ENCODE measurements at regions not wholly inside any gene's neighbourhood (a gene's known extent, or its start where the extent isn't known, plus 50 kb on each side); places are given as distances from the start of the nearest gene placed in this dataset.

DNA sequence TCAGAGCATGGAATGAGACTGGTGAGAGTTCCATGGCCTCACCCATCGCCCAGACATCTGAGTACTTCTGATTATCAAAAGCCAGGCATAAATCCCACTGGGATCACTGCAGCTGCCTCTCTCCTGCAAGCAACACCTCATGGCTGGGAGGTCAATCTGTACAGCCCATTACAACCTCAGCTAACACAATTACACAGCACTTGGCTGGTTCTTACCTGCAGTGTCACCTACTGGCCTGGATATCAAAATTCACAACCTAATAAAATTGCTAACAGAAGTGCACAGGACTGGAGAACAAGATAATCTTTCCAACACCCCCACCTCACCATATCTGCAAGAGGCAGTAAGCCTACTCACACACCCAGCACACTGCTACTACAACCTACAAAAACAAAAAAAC is 341.7 kb upstream of the NDST3 start:
- ATAC-seq (no peak), DNase-seq (no peak)
- no peaks in the 10 kb centered on the region for H3K9me3 ChIP-seq
- no peaks in the 10 kb centered on the region for H3K36me3 ChIP-seq
- H3K27ac ChIP-seq: no peak overlapping the region
- H3K4me3 ChIP-seq: no peak overlapping the region
- in situ Hi-C loops (cut with MboI; ENCODE audit: low sequenced_read_pairs in 4 of 4) (no loop called here), intact Hi-C loops (cut with DNase I; ENCODE audit: low total_unique reads) (no loop called here)
- no peaks in the 10 kb centered on the region for H3K4me1 ChIP-seq
- no peak for TF ChIP-seq CTCF (IDR thresholded peaks at IDR 0.05 in 4 of 5, conservative IDR thresholded peaks at IDR 0.05 in 1 of 5)
- no peak for TF ChIP-seq POLR2A (IDR thresholded peaks at IDR 0.05)
- no peaks in the 10 kb centered on the region for H3K27me3 ChIP-seq

DNA sequence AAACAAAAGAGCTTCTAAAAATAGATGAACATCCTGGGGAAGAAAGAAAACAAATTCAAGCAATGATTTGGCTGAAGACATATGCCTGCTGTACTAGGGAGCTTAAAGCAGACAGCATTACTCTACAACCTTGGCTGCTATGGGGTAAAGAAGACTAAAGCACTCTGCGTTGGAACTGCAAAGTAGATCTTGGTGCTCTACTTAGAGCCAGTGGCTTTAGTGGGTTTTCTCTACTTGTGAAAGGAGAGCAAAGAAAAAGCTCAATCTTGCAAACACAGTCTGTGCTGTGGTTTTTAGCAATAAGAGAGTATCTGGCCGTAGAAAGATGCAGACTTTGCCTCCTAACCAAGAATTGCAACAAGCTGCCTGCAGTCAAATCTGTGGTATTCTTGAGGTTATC is 334.7 kb upstream of the NDST3 start:
- Histone ChIP-seq H3K4me1 (no peaks in the 10 kb centered on the region), H3K4me3 (no peak overlapping the region), H3K27ac (no peak overlapping the region), H3K9me3 (no peaks in the 10 kb centered on the region), H3K27me3 (no peaks in the 10 kb centered on the region), H3K36me3 (no peaks in the 10 kb centered on the region)
- ATAC-seq: no peak
- no peak for TF ChIP-seq CTCF (IDR thresholded peaks at IDR 0.05 in 4 of 5, conservative IDR thresholded peaks at IDR 0.05 in 1 of 5)
- no peak for TF ChIP-seq POLR2A (IDR thresholded peaks at IDR 0.05)
- in situ Hi-C loops (cut with MboI; ENCODE audit: low sequenced_read_pairs in 4 of 4) (no loop called here), intact Hi-C loops (cut with DNase I; ENCODE audit: low total_unique reads) (no loop called here)
- no peak for DNase-seq

DNA sequence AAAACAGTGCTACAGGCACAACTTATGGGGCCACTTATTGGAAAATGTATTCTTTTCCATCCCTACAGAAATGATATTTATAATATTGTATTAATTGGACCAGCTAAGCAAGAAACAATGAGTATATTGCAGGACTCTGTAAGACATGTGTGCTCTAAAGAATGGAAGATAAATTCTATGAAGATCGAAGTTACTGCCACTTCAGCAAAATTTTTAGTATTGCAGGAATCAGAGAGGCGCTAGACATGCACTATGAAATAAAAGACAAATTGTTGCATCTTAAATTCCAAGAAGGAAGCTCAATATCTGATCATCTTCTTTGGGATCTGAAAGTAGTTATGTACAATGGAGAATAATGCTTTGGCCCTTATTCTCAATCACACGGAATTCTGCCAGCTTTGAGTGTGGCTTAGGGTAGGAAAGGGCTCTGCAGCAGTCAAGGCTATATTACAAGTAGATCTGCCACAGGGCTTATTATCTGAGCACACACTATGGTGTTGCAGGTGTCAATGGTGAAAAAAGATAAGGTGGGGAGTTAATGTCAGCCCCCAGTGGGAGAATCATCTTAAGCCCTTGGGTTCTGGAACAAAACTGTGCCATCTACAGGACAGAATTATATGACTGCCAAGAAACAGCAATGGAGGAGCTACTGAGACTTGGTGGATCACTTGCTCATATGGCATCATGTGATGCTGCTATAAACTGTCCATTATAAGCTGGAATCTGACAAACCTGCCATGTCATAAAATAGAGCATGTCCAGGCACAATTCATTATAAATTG is 334.0 kb upstream of the NDST3 start:
- in situ Hi-C loops (cut with MboI; ENCODE audit: low sequenced_read_pairs in 4 of 4): no loop called here
- no peaks in the 10 kb centered on the region for H3K9me3 ChIP-seq
- no peak overlapping the region for H3K4me3 ChIP-seq
- no peak for TF ChIP-seq POLR2A (IDR thresholded peaks at IDR 0.05)
- no peak for TF ChIP-seq CTCF (IDR thresholded peaks at IDR 0.05 in 4 of 5, conservative IDR thresholded peaks at IDR 0.05 in 1 of 5)
- no peaks in the 10 kb centered on the region for H3K4me1 ChIP-seq
- ATAC-seq (no peak), DNase-seq (no peak)
- intact Hi-C loops (cut with DNase I; ENCODE audit: low total_unique reads): no loop called here
- no peaks in the 10 kb centered on the region for H3K36me3 ChIP-seq
- H3K27ac ChIP-seq: no peak overlapping the region
- no peaks in the 10 kb centered on the region for H3K27me3 ChIP-seq

- no peak overlapping the region for H3K27ac ChIP-seq
- no peaks in the 10 kb centered on the region for H3K4me1 ChIP-seq
- H3K27me3 ChIP-seq: no peaks in the 10 kb centered on the region
- intact Hi-C loops (cut with DNase I; ENCODE audit: low total_unique reads): no loop called here
- TF ChIP-seq POLR2A (IDR thresholded peaks at IDR 0.05) (no peak), CTCF (IDR thresholded peaks at IDR 0.05 in 4 of 5, conservative IDR thresholded peaks at IDR 0.05 in 1 of 5) (no peak)
- ATAC-seq (no peak), DNase-seq (no peak)
- in situ Hi-C loops (cut with MboI; ENCODE audit: low sequenced_read_pairs in 4 of 4): no loop called here
- H3K4me3 ChIP-seq: no peak overlapping the region
- no peaks in the 10 kb centered on the region for H3K36me3 ChIP-seq
- H3K9me3 ChIP-seq: no peaks in the 10 kb centered on the region
Measured at GRCh38 chr4:117702353-117702752, 331.9 kb upstream of the NDST3 start.

GRCh38 chr4:117704721-117705120 is 329.6 kb upstream of the NDST3 start:
- intact Hi-C loops (cut with DNase I; ENCODE audit: low total_unique reads): no loop called here
- no peak for ATAC-seq
- no peak for DNase-seq
- in situ Hi-C loops (cut with MboI; ENCODE audit: low sequenced_read_pairs in 4 of 4): no loop called here
- no peak for TF ChIP-seq CTCF (IDR thresholded peaks at IDR 0.05 in 4 of 5, conservative IDR thresholded peaks at IDR 0.05 in 1 of 5)
- no peak for TF ChIP-seq POLR2A (IDR thresholded peaks at IDR 0.05)
- H3K36me3 ChIP-seq: no peaks in the 10 kb centered on the region
- H3K27me3 ChIP-seq: no peaks in the 10 kb centered on the region
- no peaks in the 10 kb centered on the region for H3K9me3 ChIP-seq
- no peaks in the 10 kb centered on the region for H3K4me1 ChIP-seq
- no peak overlapping the region for H3K27ac ChIP-seq
- H3K4me3 ChIP-seq: no peak overlapping the region

All from gastrocnemius medialis (tissue), 4 donors.